CD4-positive, alpha-beta T cell treated with Interleukin-1 beta for 1 hour (primary cell): ENCODE measurements at regions not wholly inside any gene's neighbourhood (a gene's known extent, or its start where the extent isn't known, plus 50 kb on each side); places are given as distances from the start of the nearest gene placed in this dataset.
"Not testable (repeated sequence)": the region's sequence is repeated elsewhere in the genome, so short reads cannot be mapped to it uniquely, and the experiment has no call there.

Experiments used
- DNase-seq, 2 donors: peaks; one replicate each; pipeline ENCODE4 v3.0.0-alpha.2; 2020 to 2022

DNA sequence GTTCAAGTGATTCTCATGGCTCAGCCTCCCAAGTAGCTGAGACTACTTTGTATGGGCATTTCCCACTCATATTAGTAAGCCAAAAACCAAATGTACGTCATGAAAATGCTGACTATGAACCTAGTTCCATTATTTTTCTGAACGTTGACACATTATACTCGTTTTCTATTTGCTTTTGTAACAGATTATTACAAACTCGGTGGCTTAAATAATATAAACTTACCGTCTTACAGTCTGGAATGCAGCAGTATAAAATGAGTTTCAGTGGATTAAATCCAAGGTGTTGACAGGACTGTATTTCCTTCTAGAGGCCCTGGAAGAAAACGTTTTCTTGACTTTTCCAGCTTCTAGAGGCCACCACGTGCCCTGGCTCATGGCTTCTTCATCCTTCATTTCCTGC lies 517.0 kb downstream of the GADD45G start:
- DNase-seq: no peak

GRCh38 chr9:90124961-90125360 lies 517.7 kb downstream of the DIRAS2 start:
- no peak for DNase-seq

GRCh38 chr9:90127923-90128322 lies 514.7 kb downstream of the DIRAS2 start:
- DNase-seq: no peak

DNA sequence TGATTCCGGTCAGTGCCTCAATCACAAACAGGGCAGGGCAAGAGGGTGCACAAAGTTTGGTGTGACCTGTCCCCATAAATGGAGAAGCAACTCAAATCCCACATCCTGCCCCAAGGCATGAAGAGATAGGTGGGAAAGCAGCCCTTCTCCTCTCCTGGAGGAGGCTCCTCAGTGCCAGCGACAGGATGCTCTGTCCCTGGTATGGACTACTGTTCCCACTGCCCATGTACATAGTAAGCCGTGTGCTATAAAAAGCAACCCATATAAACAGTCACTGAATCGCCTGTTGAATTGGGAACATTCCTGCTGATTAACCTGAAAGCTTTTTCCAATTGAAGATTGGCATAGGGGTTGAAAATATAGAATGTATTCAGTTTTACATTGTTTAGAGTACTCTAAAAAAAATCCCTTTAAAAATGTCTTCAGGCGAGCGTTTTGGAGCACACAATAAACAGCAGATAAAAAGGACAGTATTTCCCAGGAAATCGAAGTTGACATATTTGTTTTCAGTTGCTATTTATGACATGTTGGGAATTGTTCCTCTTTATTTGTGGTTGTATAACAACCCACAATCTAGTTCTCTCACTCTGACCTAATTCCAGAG lies 513.9 kb downstream of the DIRAS2 start:
- DNase-seq: no peak

GRCh38 chr9:90129446-90129845 lies 513.2 kb downstream of the DIRAS2 start:
- no peak for DNase-seq

DNA sequence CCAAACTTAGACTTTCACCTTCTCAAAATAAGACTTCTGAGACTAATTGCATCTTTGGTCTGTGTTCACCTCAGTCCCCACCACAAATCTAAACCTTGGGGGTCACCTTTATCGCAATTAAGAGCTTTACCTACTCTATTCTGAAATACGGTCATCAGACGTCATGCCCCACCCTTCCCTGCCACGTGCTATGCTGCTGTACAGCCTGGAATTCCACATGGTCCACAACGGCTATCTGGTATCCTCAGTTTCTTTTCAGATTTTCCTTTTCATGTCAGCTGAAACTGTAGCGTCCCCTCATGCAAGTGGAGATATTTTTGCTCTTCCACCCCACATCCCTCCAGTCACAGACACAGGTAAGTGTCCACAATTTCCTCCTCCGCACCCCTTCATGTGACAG lies 511.1 kb downstream of the DIRAS2 start:
- no peak for DNase-seq

DNA sequence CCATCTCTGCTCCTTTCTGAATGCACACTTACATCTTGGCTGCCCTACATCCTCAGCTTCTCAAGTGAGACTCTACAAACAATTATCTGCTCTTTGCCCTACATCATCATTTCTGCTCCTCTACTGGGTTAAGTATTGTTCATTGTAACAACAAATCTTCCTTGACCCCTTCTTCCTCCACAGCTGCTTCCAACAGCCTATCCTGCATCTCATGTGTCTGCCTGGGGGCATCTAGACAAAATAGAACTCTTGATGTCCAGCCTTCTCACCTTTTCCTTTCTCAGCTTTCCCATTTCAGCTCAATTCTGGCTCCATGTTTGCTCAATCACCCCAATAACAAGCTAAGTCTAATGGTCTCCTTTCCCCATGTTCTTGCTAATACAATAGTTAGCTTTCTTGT lies 509.8 kb downstream of the DIRAS2 start:
- no peak for DNase-seq

DNA sequence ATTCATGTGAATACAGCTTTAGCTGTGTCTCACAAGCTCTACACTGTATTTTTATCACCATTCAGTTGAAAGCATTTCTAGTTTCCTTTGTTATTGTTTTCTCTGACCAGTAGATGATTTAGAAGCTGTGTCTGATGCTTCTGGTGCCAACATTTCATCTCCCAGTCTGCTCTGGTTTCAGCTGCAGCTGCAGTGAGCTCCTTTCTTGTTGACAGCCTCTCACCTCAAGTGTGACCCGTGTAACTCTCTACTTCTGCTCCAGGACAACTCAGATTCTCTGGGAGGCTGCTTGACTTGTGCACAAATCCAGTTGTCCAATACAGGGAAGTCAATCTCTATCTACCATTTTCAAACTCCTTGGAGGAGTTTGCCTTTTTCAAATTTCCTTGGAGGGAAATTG lies 504.8 kb downstream of the DIRAS2 start:
- DNase-seq: no peak

DNA sequence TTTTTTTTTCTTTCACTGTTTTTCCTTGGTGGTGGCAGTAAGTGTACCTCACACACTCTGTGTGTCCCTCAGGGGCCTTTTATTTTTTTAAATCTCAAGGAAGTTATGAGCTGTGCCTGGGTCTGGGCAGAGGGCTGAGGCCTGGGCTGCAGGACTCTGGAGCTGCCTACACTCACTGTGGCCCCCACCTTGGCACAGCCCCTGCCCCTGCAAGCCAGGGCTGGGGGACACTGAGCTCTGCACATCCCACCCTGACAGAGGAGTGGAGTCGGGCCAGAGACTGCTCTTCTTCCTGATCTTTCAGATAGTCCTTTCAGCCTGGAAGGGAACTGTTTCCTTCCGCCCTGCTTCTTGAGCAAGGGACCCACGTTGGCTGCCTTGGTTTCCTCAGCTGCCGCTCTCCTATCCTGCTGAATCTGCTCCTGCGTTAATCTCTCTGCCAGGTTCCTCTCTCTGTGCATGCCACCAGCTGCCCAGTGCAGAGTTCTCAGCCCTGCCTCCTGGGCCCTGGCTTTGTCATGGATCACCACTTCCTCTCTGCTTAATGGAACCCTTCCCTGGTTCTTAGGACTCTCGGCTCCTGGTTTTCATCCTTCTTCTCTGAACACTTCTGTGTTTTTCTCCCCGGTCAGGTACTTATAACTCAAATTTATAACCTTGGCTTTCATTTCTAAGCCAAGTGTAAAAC lies 502.3 kb downstream of the DIRAS2 start:
- no peak for DNase-seq

GRCh38 chr9:90141723-90142122 lies 500.9 kb downstream of the DIRAS2 start:
- peak in 1 of 2 donors; percentile 14 for DNase-seq

DNA sequence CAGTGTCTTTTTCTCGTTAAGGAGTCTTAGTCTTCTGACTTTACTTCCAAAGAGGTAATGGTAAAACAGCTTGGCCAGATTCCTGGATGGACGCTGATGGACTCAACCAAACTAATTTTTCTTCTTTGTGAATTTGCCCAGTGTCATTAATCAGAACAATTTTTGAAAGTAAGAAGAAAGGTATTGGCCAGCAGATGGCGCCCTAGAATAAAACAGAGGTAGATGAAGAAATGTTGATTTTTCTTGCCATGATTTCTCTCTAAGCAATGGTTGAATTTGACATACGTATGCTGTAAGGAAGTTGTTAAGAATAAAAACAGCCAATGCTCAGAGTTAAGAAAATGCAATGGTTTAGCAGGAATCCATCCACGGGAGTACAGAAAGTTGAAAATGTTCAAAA lies 500.0 kb downstream of the DIRAS2 start:
- DNase-seq: peak; percentile 21 to 51

DNA sequence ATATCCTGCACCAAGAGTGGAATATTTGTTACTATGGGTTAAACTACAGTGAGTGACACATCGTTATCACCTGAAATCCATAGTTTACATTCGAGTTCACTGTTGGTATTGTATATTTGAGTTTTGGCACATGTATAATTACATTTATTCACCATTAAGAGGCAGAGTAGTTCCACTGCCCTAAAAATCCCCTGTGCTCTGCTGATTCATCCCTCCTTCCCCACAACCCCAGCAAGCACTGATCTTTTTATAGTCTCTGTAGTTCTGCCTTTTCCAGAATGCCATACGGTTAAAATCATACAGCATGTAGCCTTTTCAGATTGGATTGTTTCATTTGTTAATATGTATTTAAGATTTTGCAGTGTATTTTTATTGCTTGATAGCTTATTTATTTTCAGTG lies 495.2 kb downstream of the DIRAS2 start:
- DNase-seq: no peak

DNA sequence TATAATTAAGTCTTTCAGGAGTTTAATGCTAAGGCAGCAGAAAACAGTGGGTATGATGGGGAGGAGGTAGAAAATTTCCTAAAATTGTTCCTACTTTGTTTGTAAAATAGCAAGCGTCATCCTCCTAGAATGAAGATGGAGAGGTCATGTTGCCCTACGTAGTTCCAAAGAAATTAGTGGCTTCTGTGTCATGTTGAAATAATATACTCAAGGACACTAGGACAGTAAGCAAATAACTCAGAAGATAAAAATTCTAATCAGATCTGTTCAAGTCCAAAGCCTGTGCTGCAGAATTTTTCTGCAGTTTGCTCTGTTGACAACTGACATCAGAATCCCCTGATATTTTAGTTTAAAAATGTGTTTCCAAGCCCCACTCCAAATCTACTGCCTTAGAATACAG lies 486.3 kb downstream of the DIRAS2 start:
- DNase-seq: no peak

DNA sequence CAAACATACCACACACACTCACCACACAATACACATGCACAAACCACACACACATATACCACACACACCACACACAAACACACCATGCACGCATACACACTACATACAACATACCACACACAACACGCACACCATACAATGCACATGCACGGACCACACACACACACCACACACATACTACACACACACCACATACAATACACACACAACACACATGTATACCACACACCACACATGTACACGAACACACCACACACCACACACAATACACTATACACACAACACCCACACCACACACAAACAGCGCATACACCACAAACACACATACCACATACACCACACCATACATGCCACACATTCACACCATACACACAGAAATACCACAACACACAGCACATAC lies 480.3 kb downstream of the DIRAS2 start:
- DNase-seq: no peak

DNA sequence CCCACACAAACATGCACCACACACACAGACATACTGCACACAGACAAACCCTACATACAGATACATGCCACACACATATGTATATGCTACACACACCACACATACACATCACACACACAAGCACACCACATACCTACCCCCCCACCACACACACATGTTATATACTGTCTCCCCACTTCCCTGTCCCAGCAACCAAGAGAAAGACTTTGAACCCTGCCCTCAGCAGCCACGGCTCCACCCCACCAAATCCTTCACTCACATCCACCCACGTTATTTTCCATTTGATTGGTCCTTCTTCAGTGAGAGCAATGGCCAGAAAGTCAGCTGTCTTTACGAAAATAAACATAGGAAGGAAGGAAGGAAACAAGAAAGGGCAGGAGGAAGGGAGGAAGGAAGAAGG lies 479.8 kb downstream of the DIRAS2 start:
- no peak for DNase-seq

GRCh38 chr9:90165281-90165680 lies 477.3 kb downstream of the DIRAS2 start:
- no peak for DNase-seq

DNA sequence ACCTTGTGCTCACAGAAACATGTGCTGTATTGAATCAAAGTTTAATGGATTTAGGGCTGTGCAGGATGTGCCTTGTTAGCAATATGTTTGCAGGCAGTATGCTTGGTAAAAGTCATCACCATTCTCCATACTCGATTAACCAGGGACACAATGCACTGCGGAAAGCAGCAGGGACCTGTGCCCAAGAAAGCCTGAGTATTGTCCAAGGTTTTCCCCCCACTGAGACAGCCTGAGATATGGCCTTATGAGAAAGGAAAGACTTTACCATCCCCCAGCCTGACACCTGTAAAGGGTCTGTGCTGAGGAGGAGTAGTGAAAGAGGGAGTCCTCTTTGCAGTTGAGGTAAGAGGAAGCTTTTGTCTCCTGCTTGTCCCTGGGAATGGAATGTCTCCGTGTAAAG lies 476.2 kb downstream of the DIRAS2 start:
- DNase-seq: not testable (repeated sequence)

- no peak for DNase-seq
Observed at GRCh38 chr9:90167914-90168313, 474.7 kb downstream of the DIRAS2 start.

GRCh38 chr9:90169490-90169889 lies 473.1 kb downstream of the DIRAS2 start:
- no peak for DNase-seq

DNA sequence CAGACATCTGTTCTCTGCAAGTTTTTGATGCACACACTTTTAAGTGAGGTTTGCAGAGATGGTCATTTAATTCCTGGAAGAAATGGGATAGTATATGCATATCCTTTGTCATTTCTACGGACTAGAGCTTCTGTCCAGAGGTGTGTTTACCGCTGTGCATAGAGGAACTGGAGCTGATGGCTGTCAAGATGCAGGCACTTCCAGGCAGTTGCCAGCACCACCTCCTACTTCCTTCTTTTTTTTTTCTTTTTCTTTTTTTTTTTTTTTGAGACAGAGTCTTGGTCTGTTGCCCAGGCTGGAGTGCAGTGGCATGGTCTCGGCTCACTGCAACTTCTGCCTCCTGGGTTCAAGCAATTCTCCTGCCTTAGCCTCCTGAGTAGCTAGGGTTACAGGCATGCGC lies 468.7 kb downstream of the DIRAS2 start:
- not testable (repeated sequence) for DNase-seq

DNA sequence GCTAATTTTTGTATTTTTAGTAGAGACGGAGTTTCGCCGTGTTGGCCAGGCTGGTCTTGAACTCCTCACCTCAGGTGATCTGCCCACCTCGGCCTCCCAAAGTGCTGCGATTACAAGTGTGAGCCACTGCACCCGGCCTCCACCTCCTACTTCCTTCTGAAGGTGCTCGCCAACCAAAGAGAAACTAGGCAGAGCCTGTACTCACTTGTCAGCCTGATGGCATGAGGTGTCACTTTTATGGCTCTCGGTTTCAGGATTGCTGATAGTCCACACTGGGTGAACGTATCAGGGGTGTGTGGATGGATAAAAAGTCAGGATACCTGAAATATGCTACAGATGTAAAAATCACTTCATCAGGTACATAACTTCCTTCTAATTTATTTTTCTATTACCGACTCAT lies 468.3 kb downstream of the DIRAS2 start:
- DNase-seq: not testable (repeated sequence)

- DNase-seq: no peak
Observed at GRCh38 chr9:90175257-90175656, 467.4 kb downstream of the DIRAS2 start.

GRCh38 chr9:90175865-90176264 lies 466.8 kb downstream of the DIRAS2 start:
- DNase-seq: no peak

DNA sequence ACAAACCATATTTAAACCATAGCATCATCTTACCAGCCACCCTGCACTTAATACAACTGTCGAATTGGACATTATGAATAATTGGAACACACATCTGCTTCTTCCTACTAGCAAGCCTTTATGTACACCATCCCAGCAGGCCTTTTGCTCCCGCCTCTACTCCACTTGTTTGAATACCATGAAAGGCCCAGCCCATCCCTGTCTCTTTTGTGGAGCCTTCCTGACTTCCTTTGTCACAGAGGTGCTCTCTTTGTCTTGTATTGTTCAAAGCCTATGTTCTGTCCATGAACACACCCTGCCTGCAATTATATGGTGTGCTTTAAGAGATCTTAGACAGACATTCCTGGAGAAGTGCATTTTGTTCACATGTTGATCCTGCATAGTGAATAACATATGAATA lies 465.7 kb downstream of the DIRAS2 start:
- no peak for DNase-seq

DNA sequence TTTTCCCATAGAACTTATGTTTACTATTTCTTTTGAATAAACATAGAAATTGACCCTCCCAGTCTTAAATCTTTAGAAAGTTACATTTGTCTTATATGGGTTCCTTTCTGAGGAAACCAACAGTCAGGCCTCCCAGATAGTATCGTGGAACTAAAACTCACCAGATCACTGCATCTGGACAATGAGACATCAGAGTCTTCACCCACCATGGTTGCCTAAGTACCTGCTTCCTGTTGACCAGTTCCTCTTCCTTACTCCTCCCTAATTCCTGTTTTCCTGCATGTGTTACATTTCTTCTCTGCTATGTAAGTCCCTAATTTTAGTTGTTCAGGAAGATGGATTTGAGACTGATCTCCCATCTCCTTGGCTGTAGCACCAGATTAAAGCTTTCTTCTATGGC lies 462.2 kb downstream of the DIRAS2 start:
- DNase-seq: no peak
